H1 (cell line): ENCODE measurements at regions not wholly inside any gene's neighbourhood (a gene's known extent, or its start where the extent isn't known, plus 50 kb on each side); places are given as distances from the start of the nearest gene placed in this dataset.
"Not testable (repeated sequence)": the region's sequence is repeated elsewhere in the genome, so short reads cannot be mapped to it uniquely, and the experiment has no call there.

Experiments used
- CTCF ChIA-PET: fragments of 300-600 bp; sonication (Branson Sonifier 250); formaldehyde crosslinking; loops from one replicate; lab custom pipeline; 2021; ENCODE audit not compliant: partially characterized antibody; lab: Charles Lee
- POLR2A ChIA-PET: fragments of 300-600 bp; sonication (Branson Sonifier 250); formaldehyde crosslinking; loops from one replicate; lab custom pipeline; 2021; ENCODE audit warnings: inconsistent platforms; ENCODE audit not compliant: partially characterized antibody; lab: Charles Lee
- DNase-seq, 2 experiments: peaks; one replicate each; pipeline versions ENCODE4 v3.0.0 to v3.0.0-alpha.2; 2010 to 2022; ENCODE audit warnings: low spot score in 2 of 2, low read depth in 1 of 2, mixed read lengths in 1 of 2
- FAIRE-seq: peaks from 2 replicates; lab custom pipeline; 2011; peaks lifted over from hg19 to GRCh38; lab: Jason Lieb, UNC
- H2AFZ ChIP-seq: 2 replicates; pipeline ENCODE4 v1.8.1; 2012; ENCODE audit warnings: low read length, inconsistent platforms
- H2AK5ac ChIP-seq: 2 replicates; pipeline ENCODE4 v1.6.1; 2013; ENCODE audit warnings: low read depth, low read length
- H2BK120ac ChIP-seq: replicated peaks from 2 replicates; pipeline ENCODE3; 2013; ENCODE audit warnings: low read depth, low read length, inconsistent platforms
- H2BK12ac ChIP-seq: 2 replicates; pipeline ENCODE4 v1.6.1; 2013; ENCODE audit warnings: low read depth, low read length
- H2BK15ac ChIP-seq: 2 replicates; pipeline ENCODE4 v1.6.1; 2013; ENCODE audit warnings: low read length
- H2BK20ac ChIP-seq: 2 replicates; pipeline ENCODE4 v1.6.1; 2013; ENCODE audit warnings: low read length
- H2BK5ac ChIP-seq: 2 replicates; pipeline ENCODE4 v1.6.1; 2013; ENCODE audit warnings: low read depth, low read length
- H3K14ac ChIP-seq: 2 replicates; pipeline ENCODE4 v1.6.1; 2013; ENCODE audit warnings: inconsistent platforms; ENCODE audit not compliant: insufficient read length
- H3K18ac ChIP-seq: 2 replicates; pipeline ENCODE4 v1.6.1; 2013; ENCODE audit warnings: low read length; ENCODE audit errors: extremely low read depth
- H3K23ac ChIP-seq: 2 replicates; pipeline ENCODE4 v1.6.1; 2013; ENCODE audit warnings: inconsistent platforms; ENCODE audit not compliant: insufficient read length
- H3K23me2 ChIP-seq: 2 replicates; pipeline ENCODE4 v1.6.1; 2013; ENCODE audit warnings: low read depth, low read length
- H3K27ac ChIP-seq: 2 replicates; pipeline ENCODE4 v1.6.1; 2011; ENCODE audit warnings: low read depth, low read length, inconsistent platforms
- H3K27me3 ChIP-seq, 4 experiments: replicated peaks in 1 of 4; 1 replicate in 1 of 4; 2 replicates in 3 of 4; pipeline versions ENCODE4 v1.6.1 to v1.8.1; 2011 to 2013; ENCODE audit warnings: low read length in 3 of 4, mild to moderate bottlenecking in 3 of 4, inconsistent platforms in 2 of 4, mixed read lengths in 2 of 4, moderate library complexity in 1 of 4; ENCODE audit not compliant: control insufficient read depth in 3 of 4, insufficient read depth in 3 of 4; ENCODE audit errors: extremely low read depth in 1 of 4
- H3K36me3 ChIP-seq, 4 experiments: 2 replicates each; pipeline versions ENCODE4 v1.6.1 to v1.8.1; 2011 to 2013; ENCODE audit warnings: mild to moderate bottlenecking in 4 of 4, low read length in 3 of 4, moderate library complexity in 2 of 4, control low read depth in 1 of 4, inconsistent platforms in 1 of 4; ENCODE audit not compliant: insufficient read depth in 4 of 4, control insufficient read depth in 2 of 4
- H3K4ac ChIP-seq: replicated peaks from 2 replicates; pipeline ENCODE3; 2013; ENCODE audit warnings: low read length, low read depth, mixed read lengths, inconsistent platforms; ENCODE audit not compliant: insufficient read length
- H3K4me1 ChIP-seq, 4 experiments: replicated peaks in 1 of 4; 1 replicate in 1 of 4; 2 replicates in 3 of 4; pipeline versions ENCODE4 v1.6.1 to v1.8.1; 2011 to 2013; ENCODE audit warnings: low read length in 3 of 4, inconsistent platforms in 2 of 4, mixed read lengths in 1 of 4; ENCODE audit not compliant: insufficient read depth in 4 of 4, control insufficient read depth in 3 of 4
- H3K4me2 ChIP-seq, 2 experiments: 2 replicates each; pipeline versions ENCODE4 v1.6.1 to v1.8.1; 2011 to 2013; ENCODE audit warnings: low read depth in 2 of 2, low read length in 2 of 2, control low read depth in 1 of 2, inconsistent platforms in 1 of 2, mild to moderate bottlenecking in 1 of 2; ENCODE audit not compliant: insufficient read depth in 1 of 2
- H3K4me3 ChIP-seq, 4 experiments: fragments of 200-600, 300-600 bp in 1 of 4; sonication (generic), shearing (Covaris generic), sonication (Bioruptor Twin) in 1 of 4; 2 replicates each; pipeline versions ENCODE4 v1.5.1 to v1.8.1; 2011 to 2016; ENCODE audit warnings: low read length in 4 of 4, low read depth in 3 of 4, control low read depth in 2 of 4, inconsistent platforms in 2 of 4, mild to moderate bottlenecking in 2 of 4, mixed read lengths in 1 of 4, moderate library complexity in 1 of 4; ENCODE audit not compliant: insufficient read depth in 2 of 4; ENCODE audit errors: extremely low read depth in 1 of 4
- H3K56ac ChIP-seq: replicated peaks from 2 replicates; pipeline ENCODE3; 2013; ENCODE audit warnings: low read depth, mild to moderate bottlenecking, mixed read lengths, low read length, inconsistent platforms; ENCODE audit not compliant: insufficient read length
- H3K79me1 ChIP-seq: 2 replicates; pipeline ENCODE4 v1.6.1; 2013; ENCODE audit warnings: low read depth, low read length, control low read depth
- H3K79me2 ChIP-seq, 2 experiments: 2 replicates each; pipeline versions ENCODE4 v1.6.1 to v1.8.1; 2012 to 2013; ENCODE audit warnings: low read length in 2 of 2, mild to moderate bottlenecking in 2 of 2, inconsistent platforms in 1 of 2; ENCODE audit not compliant: insufficient read depth in 2 of 2, control insufficient read depth in 1 of 2
- H3K9ac ChIP-seq, 4 experiments: replicated peaks in 1 of 4; 1 replicate in 1 of 4; 2 replicates in 3 of 4; pipeline versions ENCODE4 v1.6.1 to v1.8.1; 2011 to 2013; ENCODE audit warnings: low read depth in 3 of 4, low read length in 3 of 4, control low read depth in 2 of 4, mild to moderate bottlenecking in 2 of 4, moderate library complexity in 2 of 4, inconsistent platforms in 1 of 4; ENCODE audit errors: extremely low read depth in 1 of 4
- H3K9me3 ChIP-seq, 2 experiments: 2 replicates each; pipeline versions ENCODE4 v1.6.1 to v1.8.1; 2012 to 2013; ENCODE audit warnings: mild to moderate bottlenecking in 2 of 2, moderate library complexity in 2 of 2, control low read depth in 1 of 2, inconsistent platforms in 1 of 2, low read depth in 1 of 2, low read length in 1 of 2, mixed read lengths in 1 of 2; ENCODE audit not compliant: insufficient read depth in 2 of 2
- H4K20me1 ChIP-seq, 2 experiments: replicated peaks in 1 of 2; 2 replicates each; pipeline versions ENCODE3 to v1.8.1; 2011 to 2013; ENCODE audit warnings: inconsistent platforms in 2 of 2, low read length in 2 of 2, mild to moderate bottlenecking in 1 of 2; ENCODE audit not compliant: insufficient read depth in 2 of 2, control insufficient read depth in 1 of 2
- H4K5ac ChIP-seq: 2 replicates; pipeline ENCODE4 v1.6.1; 2013; ENCODE audit warnings: low read length, low read depth, mixed read lengths, inconsistent platforms; ENCODE audit not compliant: insufficient read length
- H4K8ac ChIP-seq: 2 replicates; pipeline ENCODE4 v1.8.0; 2013; ENCODE audit warnings: mild to moderate bottlenecking, moderate library complexity, low read length, inconsistent platforms; ENCODE audit not compliant: insufficient read depth; ENCODE audit errors: extremely low read depth
- H4K91ac ChIP-seq: replicated peaks from 2 replicates; pipeline ENCODE3; 2013; ENCODE audit warnings: low read length, mixed read lengths, inconsistent platforms; ENCODE audit not compliant: insufficient read length
- WGBS, 2 experiments: shearing (Covaris generic) in 1 of 2; methylation state at CpG; one replicate each; pipeline versions ENCODE4 v1.1.6 to v1.1.7; 2013 to 2015; ENCODE audit warnings: low lambda C conversion rate in 2 of 2, mixed read lengths in 2 of 2, inconsistent platforms in 1 of 2, low coverage in 1 of 2, missing lambda C conversion rate in 1 of 2; ENCODE audit not compliant: insufficient replicate concordance in 2 of 2, insufficient coverage in 1 of 2, insufficient read length in 1 of 2; ENCODE audit errors: extremely low coverage in 1 of 2, missing lambda C conversion rate in 1 of 2; 5-methylcytosine and 5-hydroxymethylcytosine counted together

DNA sequence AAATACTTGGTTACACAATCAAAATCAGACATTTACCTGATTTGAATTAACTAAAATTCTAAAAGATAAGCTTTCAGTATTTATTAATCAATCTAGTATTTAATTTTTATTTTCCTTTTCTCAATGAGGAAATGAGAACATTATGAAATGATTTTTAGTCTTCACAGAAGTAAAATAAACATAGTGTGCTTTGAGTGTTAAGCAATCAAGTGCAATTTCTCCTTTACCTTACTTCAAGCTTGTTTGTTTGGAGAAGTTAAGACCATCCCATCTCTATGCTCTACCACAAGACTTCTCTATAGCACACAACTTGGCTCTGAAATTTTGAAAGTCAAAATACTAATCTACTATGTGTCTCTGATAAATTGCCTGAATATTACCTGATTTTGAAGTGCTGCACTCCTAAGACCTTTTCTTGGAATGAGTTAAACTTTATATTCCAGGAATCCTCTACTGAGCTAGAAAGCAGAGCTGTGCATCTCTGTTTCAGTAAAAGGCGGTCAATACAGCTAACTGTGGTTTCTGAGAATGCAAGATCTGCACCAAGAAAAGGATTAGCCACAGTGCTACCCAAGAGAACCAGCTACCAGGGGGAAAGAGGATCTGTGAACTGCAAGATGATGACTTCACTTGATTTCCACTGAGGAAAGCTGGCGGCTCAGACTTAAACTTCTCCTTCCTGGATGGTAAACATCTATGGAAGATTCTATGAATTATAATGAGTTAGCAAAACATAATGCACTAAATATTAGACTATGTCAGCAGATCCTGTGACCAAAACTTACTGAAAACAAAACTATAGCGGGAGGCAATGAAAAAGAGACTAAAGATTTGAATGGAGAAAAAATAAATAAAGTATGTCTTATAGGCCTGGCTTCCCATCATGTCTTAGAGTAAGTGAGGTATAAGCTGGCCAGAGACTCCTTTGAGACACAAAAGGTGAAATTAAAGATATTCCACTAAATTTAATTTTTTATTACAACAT lies 358.7 kb downstream of the TUBA3C start:
- H2BK120ac ChIP-seq, H3K27ac ChIP-seq, H4K8ac ChIP-seq, H3K4me3 ChIP-seq, H4K20me1 ChIP-seq, H3K4me2 ChIP-seq, H3K23me2 ChIP-seq, H2BK15ac ChIP-seq, FAIRE-seq, H3K4me1 ChIP-seq, CTCF ChIA-PET, H4K91ac ChIP-seq, H2BK20ac ChIP-seq, H3K4ac ChIP-seq, H2AFZ ChIP-seq, POLR2A ChIA-PET, H3K18ac ChIP-seq, H3K79me1 ChIP-seq, H3K27me3 ChIP-seq, H4K5ac ChIP-seq, H2BK5ac ChIP-seq, H3K36me3 ChIP-seq, H3K79me2 ChIP-seq, H2AK5ac ChIP-seq, H3K14ac ChIP-seq, H3K56ac ChIP-seq, DNase-seq, H2BK12ac ChIP-seq, H3K23ac ChIP-seq, H3K9ac ChIP-seq: not testable (repeated sequence)
- H3K9me3 ChIP-seq: peaks cover 0 to 18% of the 10 kb centered on the region in 2 experiments; a peak in 2 of 4 replicates
- WGBS, 2 experiments: 43% methylated on average over 2 of the region's 3 CpGs; no CpG with 5 or more reads in 1 of the 2 experiments
